Tibial artery (tissue), 4 donors: ENCODE measurements at regions not wholly inside any gene's neighbourhood (a gene's known extent, or its start where the extent isn't known, plus 50 kb on each side); places are given as distances from the start of the nearest gene placed in this dataset.

ENCODE experiments used
- DNase-seq, 2 donors: peaks; one replicate each; pipeline ENCODE4 v3.0.0-alpha.2; 2019
- H3K27ac ChIP-seq, 2 donors: fragments of 200-600 bp; sonication (generic) in 1 of 2; 1 replicate in 1 of 2; 2 replicates in 1 of 2; pipeline ENCODE4 v1.5.1; 2018 to 2019; ENCODE audit warnings: mild to moderate bottlenecking in 1 of 2
- H3K27me3 ChIP-seq, 2 donors: fragments of 200-600 bp; sonication (generic) in 1 of 2; one replicate each; pipeline versions ENCODE4 v1.5.1 to v1.6.0; 2016 to 2019
- H3K36me3 ChIP-seq, 3 donors: fragments of 200-600 bp; sonication (generic) in 2 of 3; one replicate each; pipeline ENCODE4 v1.5.1; 2016 to 2019; ENCODE audit warnings: mild to moderate bottlenecking in 2 of 3
- H3K4me1 ChIP-seq, 4 donors: fragments of 200-600 bp; sonication (generic) in 2 of 4; 1 replicate in 3 of 4; 2 replicates in 1 of 4; pipeline ENCODE4 v1.5.1; 2016 to 2019
- H3K4me3 ChIP-seq, 2 donors: fragments of 200-600 bp; sonication (generic) in 1 of 2; 1 replicate in 1 of 2; 2 replicates in 1 of 2; pipeline ENCODE4 v1.5.1; 2018 to 2019; ENCODE audit warnings: mild to moderate bottlenecking in 2 of 2
- H3K9me3 ChIP-seq, 3 donors: fragments of 200-600 bp; sonication (generic) in 1 of 3; one replicate each; pipeline ENCODE4 v1.5.1; 2016 to 2019
- intact Hi-C: fragments of 100-400 bp; cut with DNase I; formaldehyde crosslinking; loops from one replicate; pipeline ENCODE4 v1.15.0; 2023; ENCODE audit warnings: low total_unique reads
- TF ChIP-seq, protein P1 (sequence below), 2 experiments: fragments of 200-600 bp in 1 of 2; fragments of 450-650 bp in 1 of 2; IDR thresholded peaks; one replicate each; pipeline ENCODE4 v1.5.1; 2017 to 2019; ENCODE audit warnings: antibody characterized with exemption in 2 of 2, mild to moderate bottlenecking in 1 of 2, moderate library complexity in 1 of 2

DNA sequence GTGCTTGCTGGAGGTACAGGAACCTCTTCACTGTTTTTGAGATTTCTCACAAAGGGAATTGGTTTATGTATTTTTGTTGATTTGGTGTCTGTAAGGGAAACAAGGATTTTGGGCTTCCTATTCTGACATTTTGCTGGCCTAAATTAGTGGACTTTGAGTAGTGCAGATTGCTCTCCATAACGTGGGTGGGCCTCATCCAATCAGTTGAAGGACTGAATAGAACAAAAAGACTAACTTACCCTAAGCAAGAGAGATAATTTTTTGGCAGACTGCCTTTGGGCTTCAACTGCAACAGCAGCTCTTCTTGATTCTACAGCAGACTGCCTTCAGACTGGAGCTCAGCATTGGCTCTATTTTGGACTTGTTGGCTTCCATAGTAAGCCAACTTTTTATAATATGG is 93.2 kb downstream of the MSX2 start:
- Histone ChIP-seq H3K36me3 (no peaks in the 10 kb centered on the region), H3K27ac (no peak overlapping the region), H3K9me3 (peaks cover 0 to 8% (median 0%) of the 10 kb centered on the region in 3 donors), H3K27me3 (no peaks in the 10 kb centered on the region), H3K4me3 (no peak overlapping the region), H3K4me1 (no peaks in the 10 kb centered on the region)
- TF ChIP-seq, protein P1, sequence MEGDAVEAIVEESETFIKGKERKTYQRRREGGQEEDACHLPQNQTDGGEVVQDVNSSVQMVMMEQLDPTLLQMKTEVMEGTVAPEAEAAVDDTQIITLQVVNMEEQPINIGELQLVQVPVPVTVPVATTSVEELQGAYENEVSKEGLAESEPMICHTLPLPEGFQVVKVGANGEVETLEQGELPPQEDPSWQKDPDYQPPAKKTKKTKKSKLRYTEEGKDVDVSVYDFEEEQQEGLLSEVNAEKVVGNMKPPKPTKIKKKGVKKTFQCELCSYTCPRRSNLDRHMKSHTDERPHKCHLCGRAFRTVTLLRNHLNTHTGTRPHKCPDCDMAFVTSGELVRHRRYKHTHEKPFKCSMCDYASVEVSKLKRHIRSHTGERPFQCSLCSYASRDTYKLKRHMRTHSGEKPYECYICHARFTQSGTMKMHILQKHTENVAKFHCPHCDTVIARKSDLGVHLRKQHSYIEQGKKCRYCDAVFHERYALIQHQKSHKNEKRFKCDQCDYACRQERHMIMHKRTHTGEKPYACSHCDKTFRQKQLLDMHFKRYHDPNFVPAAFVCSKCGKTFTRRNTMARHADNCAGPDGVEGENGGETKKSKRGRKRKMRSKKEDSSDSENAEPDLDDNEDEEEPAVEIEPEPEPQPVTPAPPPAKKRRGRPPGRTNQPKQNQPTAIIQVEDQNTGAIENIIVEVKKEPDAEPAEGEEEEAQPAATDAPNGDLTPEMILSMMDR (IDR thresholded peaks at IDR 0.05): no peak
- intact Hi-C loops: no loop called here
- DNase-seq: no peak

DNA sequence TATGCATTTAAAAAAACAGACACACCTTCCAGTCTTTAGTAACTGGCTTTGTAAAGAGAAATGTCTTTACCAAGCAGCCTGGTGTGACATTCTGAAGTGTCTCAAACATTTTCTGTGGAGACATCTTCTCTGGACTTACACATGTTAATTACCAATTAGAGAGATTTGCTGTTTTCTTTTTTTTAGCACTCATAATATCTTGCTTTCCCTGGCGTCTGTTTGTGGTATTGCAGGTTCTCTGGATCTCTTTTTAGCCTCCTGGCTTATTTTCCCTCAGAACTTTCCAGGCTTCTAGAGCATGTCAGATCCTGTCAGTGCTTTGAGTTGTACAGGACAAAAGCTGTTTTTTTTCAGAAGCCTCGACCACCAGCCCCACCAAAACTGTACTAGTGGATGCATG is 92.5 kb downstream of the MSX2 start:
- Histone ChIP-seq H3K36me3 (no peaks in the 10 kb centered on the region), H3K4me3 (no peak overlapping the region), H3K27ac (no peak overlapping the region), H3K4me1 (no peaks in the 10 kb centered on the region), H3K27me3 (no peaks in the 10 kb centered on the region), H3K9me3 (peaks cover 0 to 8% (median 0%) of the 10 kb centered on the region in 3 donors)
- TF ChIP-seq, protein P1 (IDR thresholded peaks at IDR 0.05): no peak
- DNase-seq: no peak
- intact Hi-C loops: no loop called here

DNA sequence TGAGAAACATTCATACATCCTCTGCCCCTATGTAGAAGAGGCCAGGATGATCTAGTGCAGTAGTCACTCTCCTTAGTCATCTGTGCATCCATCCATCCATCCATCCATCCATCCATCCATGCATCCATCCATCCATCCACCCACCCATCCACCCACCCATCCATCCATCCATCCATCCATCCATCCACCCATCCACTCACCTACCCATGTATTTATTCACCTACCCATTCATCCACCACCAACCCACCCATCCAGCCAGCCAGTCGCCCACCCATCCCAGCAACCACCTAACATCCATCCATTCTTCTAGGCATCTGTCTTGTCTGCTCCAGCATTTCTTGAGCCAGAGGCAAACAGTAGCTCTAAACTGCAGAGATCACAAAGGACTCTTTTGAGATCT is 87.1 kb downstream of the MSX2 start:
- intact Hi-C loops: no loop called here
- no peaks in the 10 kb centered on the region for H3K36me3 ChIP-seq
- no peaks in the 10 kb centered on the region for H3K4me1 ChIP-seq
- no peak overlapping the region for H3K4me3 ChIP-seq
- no peaks in the 10 kb centered on the region for H3K27me3 ChIP-seq
- TF ChIP-seq, protein P1 (IDR thresholded peaks at IDR 0.05): no peak
- no peak for DNase-seq
- H3K9me3 ChIP-seq: peaks cover 0 to 2% (median 0%) of the 10 kb centered on the region in 3 donors
- H3K27ac ChIP-seq: no peak overlapping the region

DNA sequence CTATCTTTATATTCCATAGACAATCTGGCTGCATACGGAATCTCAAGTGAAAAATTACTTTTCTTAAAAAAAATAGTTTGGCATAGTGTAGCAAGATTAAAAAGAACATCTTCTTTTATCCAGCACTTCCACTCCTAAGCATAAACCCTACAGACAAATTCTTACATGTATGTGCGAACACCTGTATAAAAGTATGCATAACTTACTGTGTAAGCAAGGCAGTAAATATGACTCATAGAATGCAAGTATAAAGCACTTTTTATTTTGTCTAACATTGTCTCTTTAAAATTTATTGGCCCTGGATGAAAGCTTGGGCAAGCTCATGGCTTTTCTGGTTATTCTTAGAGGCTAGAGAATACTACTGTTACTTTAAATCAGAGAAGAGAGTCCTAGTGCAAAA is 86.4 kb downstream of the MSX2 start:
- Histone ChIP-seq H3K27ac (no peak overlapping the region), H3K9me3 (no peaks in the 10 kb centered on the region), H3K27me3 (no peaks in the 10 kb centered on the region), H3K36me3 (no peaks in the 10 kb centered on the region), H3K4me1 (no peaks in the 10 kb centered on the region), H3K4me3 (no peak overlapping the region)
- TF ChIP-seq, protein P1 (IDR thresholded peaks at IDR 0.05): no peak
- intact Hi-C loops: no loop called here
- no peak for DNase-seq

DNA sequence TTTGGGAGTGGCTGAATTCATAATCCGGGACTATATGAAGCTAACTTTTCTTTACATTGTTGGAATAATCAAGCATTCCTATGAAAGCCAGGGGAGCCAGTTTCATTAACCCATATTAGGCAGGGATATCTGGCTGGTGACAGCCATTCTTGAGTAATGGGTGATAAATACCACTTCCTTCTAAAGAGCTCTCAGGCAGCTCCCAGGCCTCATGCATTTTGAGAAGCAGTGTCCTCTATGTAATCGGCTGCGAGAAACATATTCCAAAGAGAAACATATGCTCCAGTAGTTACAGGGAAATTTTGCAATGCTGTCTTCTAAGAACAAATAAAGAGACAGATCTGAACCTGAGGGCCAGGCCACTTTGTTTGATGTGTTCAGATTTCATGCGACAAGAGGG is 83.1 kb downstream of the MSX2 start:
- H3K27ac ChIP-seq: no peak overlapping the region
- peaks cover 0 to 2% of the 10 kb centered on the region in 2 donors for H3K27me3 ChIP-seq
- no peak overlapping the region for H3K4me3 ChIP-seq
- intact Hi-C loops: no loop called here
- no peak for DNase-seq
- no peaks in the 10 kb centered on the region for H3K36me3 ChIP-seq
- no peaks in the 10 kb centered on the region for H3K4me1 ChIP-seq
- TF ChIP-seq, protein P1 (IDR thresholded peaks at IDR 0.05): no peak
- H3K9me3 ChIP-seq: no peaks in the 10 kb centered on the region

DNA sequence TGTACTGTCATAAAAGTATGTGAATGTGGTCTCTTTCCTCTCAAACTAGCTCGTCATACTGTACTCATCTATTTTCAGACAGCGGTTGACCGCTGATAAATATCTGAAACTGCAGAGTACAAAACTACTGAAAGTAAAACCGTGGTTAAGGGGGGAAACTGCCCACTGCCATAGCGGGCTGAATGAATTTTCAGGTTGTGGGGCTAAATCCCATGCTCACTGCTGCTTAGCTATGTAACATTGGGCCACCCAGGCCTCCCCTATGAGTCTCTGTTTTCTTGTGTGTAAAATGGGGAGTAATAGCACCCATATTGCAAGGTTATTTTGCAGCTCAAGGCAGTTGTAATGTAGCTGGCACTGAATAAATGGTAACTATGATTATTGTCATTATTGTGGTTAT is 82.3 kb downstream of the MSX2 start:
- Histone ChIP-seq H3K27me3 (peaks cover 0 to 2% of the 10 kb centered on the region in 2 donors), H3K4me3 (no peak overlapping the region), H3K9me3 (no peaks in the 10 kb centered on the region), H3K36me3 (no peaks in the 10 kb centered on the region), H3K27ac (no peak overlapping the region), H3K4me1 (no peaks in the 10 kb centered on the region)
- no peak for DNase-seq
- TF ChIP-seq, protein P1 (IDR thresholded peaks at IDR 0.05): no peak
- intact Hi-C loops: no loop called here
